ENCODE measurements at regions not wholly inside any gene's neighbourhood (a gene's known extent, or its start where the extent isn't known, plus 50 kb on each side); places are given as distances from the start of the nearest gene placed in this dataset.
"Not testable (repeated sequence)": the region's sequence is repeated elsewhere in the genome, so short reads cannot be mapped to it uniquely, and the experiment has no call there.

DNA sequence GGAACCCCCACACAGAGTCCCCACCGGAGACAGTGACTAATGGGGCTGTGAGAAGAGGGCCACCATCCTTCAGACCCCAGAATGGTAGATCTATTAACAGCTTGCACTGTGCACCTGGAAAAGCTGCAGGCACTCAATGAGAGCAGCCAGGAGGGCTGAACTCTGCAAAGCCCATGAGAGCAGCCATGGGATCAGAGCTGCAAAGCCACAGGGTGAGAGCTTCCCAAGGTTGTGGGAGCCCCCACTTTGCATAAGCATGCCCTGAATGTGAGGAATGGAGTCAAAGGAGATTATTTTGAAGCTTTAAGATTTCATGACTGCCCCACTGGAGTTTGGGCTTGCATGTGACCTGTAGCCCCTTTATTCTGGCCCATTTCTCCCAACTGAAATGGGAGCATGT is 500.9 kb downstream of the GOLGA6L6 start:
- H3K36me3 ChIP-seq (ENCODE audit: control insufficient read depth in 2 of 4, insufficient read depth in 4 of 4, low read length in 3 of 4); H3K4me1 ChIP-seq (replicated peaks in 1 of 4; ENCODE audit: control insufficient read depth in 3 of 4, insufficient read depth in 4 of 4, low read length in 3 of 4); H4K91ac ChIP-seq (replicated peaks; ENCODE audit: insufficient read length, low read length); FAIRE-seq; H2BK5ac ChIP-seq (ENCODE audit: low read depth, low read length); H3K27me3 ChIP-seq (replicated peaks in 1 of 4; ENCODE audit: control insufficient read depth in 3 of 4, extremely low read depth in 1 of 4, insufficient read depth in 3 of 4, low read length in 3 of 4); H3K56ac ChIP-seq (replicated peaks; ENCODE audit: insufficient read length, low read depth, low read length); CTCF ChIA-PET (ENCODE audit: partially characterized antibody); H3K79me1 ChIP-seq (ENCODE audit: low read depth, low read length); H3K9me3 ChIP-seq (ENCODE audit: insufficient read depth in 2 of 2, low read depth in 1 of 2, low read length in 1 of 2); H2BK20ac ChIP-seq (ENCODE audit: low read length); H2AFZ ChIP-seq (ENCODE audit: low read length); H3K4ac ChIP-seq (replicated peaks; ENCODE audit: insufficient read length, low read depth, low read length); H3K23me2 ChIP-seq (ENCODE audit: low read depth, low read length); H4K20me1 ChIP-seq (replicated peaks in 1 of 2; ENCODE audit: control insufficient read depth in 1 of 2, insufficient read depth in 2 of 2, low read length in 2 of 2); H2BK12ac ChIP-seq (ENCODE audit: low read depth, low read length); H2BK120ac ChIP-seq (replicated peaks; ENCODE audit: low read depth, low read length); H2BK15ac ChIP-seq (ENCODE audit: low read length); DNase-seq (ENCODE audit: low read depth in 1 of 2, low spot score in 2 of 2); H3K79me2 ChIP-seq (ENCODE audit: control insufficient read depth in 1 of 2, insufficient read depth in 2 of 2, low read length in 2 of 2); H3K4me3 ChIP-seq (ENCODE audit: extremely low read depth in 1 of 4, insufficient read depth in 2 of 4, low read depth in 3 of 4, low read length in 4 of 4); H3K18ac ChIP-seq (ENCODE audit: extremely low read depth, low read length); POLR2A ChIA-PET (ENCODE audit: partially characterized antibody); H2AK5ac ChIP-seq (ENCODE audit: low read depth, low read length); H3K27ac ChIP-seq (ENCODE audit: low read depth, low read length); H3K23ac ChIP-seq (ENCODE audit: insufficient read length); H3K14ac ChIP-seq (ENCODE audit: insufficient read length); H4K8ac ChIP-seq (ENCODE audit: extremely low read depth, insufficient read depth, low read length); H3K9ac ChIP-seq (replicated peaks in 1 of 4; ENCODE audit: extremely low read depth in 1 of 4, low read depth in 3 of 4, low read length in 3 of 4); H3K4me2 ChIP-seq (ENCODE audit: insufficient read depth in 1 of 2, low read depth in 2 of 2, low read length in 2 of 2); H4K5ac ChIP-seq (ENCODE audit: insufficient read length, low read depth, low read length): not testable (repeated sequence)
- no CpG with 5 or more reads among the region's 1 CpG for WGBS, 2 experiments (ENCODE audit: extremely low coverage in 1 of 2, insufficient coverage in 1 of 2, insufficient read length in 1 of 2, insufficient replicate concordance in 2 of 2, low coverage in 1 of 2, low lambda C conversion rate in 2 of 2, missing lambda C conversion rate in 1 of 2)

DNA sequence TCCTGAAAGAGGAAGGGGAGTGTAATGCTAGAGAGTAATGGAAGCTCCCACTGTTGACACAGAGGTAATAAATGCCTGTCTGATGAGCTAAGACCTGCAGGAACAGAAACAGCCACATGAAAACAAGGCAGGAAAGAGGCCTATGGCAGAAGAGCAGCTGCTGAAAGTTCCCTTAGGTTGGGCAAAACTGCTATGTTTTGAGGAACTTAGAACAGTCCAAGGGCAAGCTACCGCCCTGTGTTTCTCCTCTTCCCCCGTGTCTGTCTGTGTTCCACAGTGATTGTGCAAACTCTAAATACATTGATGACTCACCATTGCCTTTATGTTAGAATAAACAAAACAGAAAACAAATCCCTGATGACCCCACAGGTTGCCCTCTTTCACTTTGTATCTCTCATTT is 516.6 kb downstream of the GOLGA6L6 start:
- H3K56ac ChIP-seq (replicated peaks; ENCODE audit: insufficient read length, low read depth, low read length); H3K9ac ChIP-seq (replicated peaks in 1 of 4; ENCODE audit: extremely low read depth in 1 of 4, low read depth in 3 of 4, low read length in 3 of 4); H3K9me3 ChIP-seq (ENCODE audit: insufficient read depth in 2 of 2, low read depth in 1 of 2, low read length in 1 of 2); H3K14ac ChIP-seq (ENCODE audit: insufficient read length); FAIRE-seq; DNase-seq (ENCODE audit: low read depth in 1 of 2, low spot score in 2 of 2); CTCF ChIA-PET (ENCODE audit: partially characterized antibody); H4K8ac ChIP-seq (ENCODE audit: extremely low read depth, insufficient read depth, low read length); H3K36me3 ChIP-seq (ENCODE audit: control insufficient read depth in 2 of 4, insufficient read depth in 4 of 4, low read length in 3 of 4); POLR2A ChIA-PET (ENCODE audit: partially characterized antibody); H2BK12ac ChIP-seq (ENCODE audit: low read depth, low read length); H3K27me3 ChIP-seq (replicated peaks in 1 of 4; ENCODE audit: control insufficient read depth in 3 of 4, extremely low read depth in 1 of 4, insufficient read depth in 3 of 4, low read length in 3 of 4); H3K4ac ChIP-seq (replicated peaks; ENCODE audit: insufficient read length, low read depth, low read length); H4K20me1 ChIP-seq (replicated peaks in 1 of 2; ENCODE audit: control insufficient read depth in 1 of 2, insufficient read depth in 2 of 2, low read length in 2 of 2); H3K79me2 ChIP-seq (ENCODE audit: control insufficient read depth in 1 of 2, insufficient read depth in 2 of 2, low read length in 2 of 2); H2BK120ac ChIP-seq (replicated peaks; ENCODE audit: low read depth, low read length); H3K4me3 ChIP-seq (ENCODE audit: extremely low read depth in 1 of 4, insufficient read depth in 2 of 4, low read depth in 3 of 4, low read length in 4 of 4); H4K5ac ChIP-seq (ENCODE audit: insufficient read length, low read depth, low read length); H4K91ac ChIP-seq (replicated peaks; ENCODE audit: insufficient read length, low read length); H3K4me1 ChIP-seq (replicated peaks in 1 of 4; ENCODE audit: control insufficient read depth in 3 of 4, insufficient read depth in 4 of 4, low read length in 3 of 4); H3K4me2 ChIP-seq (ENCODE audit: insufficient read depth in 1 of 2, low read depth in 2 of 2, low read length in 2 of 2); H3K79me1 ChIP-seq (ENCODE audit: low read depth, low read length); H2AFZ ChIP-seq (ENCODE audit: low read length); H3K27ac ChIP-seq (ENCODE audit: low read depth, low read length); H2BK5ac ChIP-seq (ENCODE audit: low read depth, low read length); H3K23me2 ChIP-seq (ENCODE audit: low read depth, low read length); H3K18ac ChIP-seq (ENCODE audit: extremely low read depth, low read length); H2BK20ac ChIP-seq (ENCODE audit: low read length); H3K23ac ChIP-seq (ENCODE audit: insufficient read length); H2AK5ac ChIP-seq (ENCODE audit: low read depth, low read length); H2BK15ac ChIP-seq (ENCODE audit: low read length): not testable (repeated sequence)
- WGBS, 2 experiments (ENCODE audit: extremely low coverage in 1 of 2, insufficient coverage in 1 of 2, insufficient read length in 1 of 2, insufficient replicate concordance in 2 of 2, low coverage in 1 of 2, low lambda C conversion rate in 2 of 2, missing lambda C conversion rate in 1 of 2) = no CpG with 5 or more reads among the region's 2 CpGs
